HG03175 (cell line): ENCODE measurements at regions not wholly inside any gene's neighbourhood (a gene's known extent, or its start where the extent isn't known, plus 50 kb on each side); places are given as distances from the start of the nearest gene placed in this dataset.

Experiments used
- ATAC-seq: cut with Tn5 transposase; IDR thresholded peaks from one replicate; pipeline ENCODE4 v1.9.1; 2021; ENCODE audit warnings: mild to moderate bottlenecking, moderate library complexity; ENCODE audit not compliant: unreplicated experiment

DNA sequence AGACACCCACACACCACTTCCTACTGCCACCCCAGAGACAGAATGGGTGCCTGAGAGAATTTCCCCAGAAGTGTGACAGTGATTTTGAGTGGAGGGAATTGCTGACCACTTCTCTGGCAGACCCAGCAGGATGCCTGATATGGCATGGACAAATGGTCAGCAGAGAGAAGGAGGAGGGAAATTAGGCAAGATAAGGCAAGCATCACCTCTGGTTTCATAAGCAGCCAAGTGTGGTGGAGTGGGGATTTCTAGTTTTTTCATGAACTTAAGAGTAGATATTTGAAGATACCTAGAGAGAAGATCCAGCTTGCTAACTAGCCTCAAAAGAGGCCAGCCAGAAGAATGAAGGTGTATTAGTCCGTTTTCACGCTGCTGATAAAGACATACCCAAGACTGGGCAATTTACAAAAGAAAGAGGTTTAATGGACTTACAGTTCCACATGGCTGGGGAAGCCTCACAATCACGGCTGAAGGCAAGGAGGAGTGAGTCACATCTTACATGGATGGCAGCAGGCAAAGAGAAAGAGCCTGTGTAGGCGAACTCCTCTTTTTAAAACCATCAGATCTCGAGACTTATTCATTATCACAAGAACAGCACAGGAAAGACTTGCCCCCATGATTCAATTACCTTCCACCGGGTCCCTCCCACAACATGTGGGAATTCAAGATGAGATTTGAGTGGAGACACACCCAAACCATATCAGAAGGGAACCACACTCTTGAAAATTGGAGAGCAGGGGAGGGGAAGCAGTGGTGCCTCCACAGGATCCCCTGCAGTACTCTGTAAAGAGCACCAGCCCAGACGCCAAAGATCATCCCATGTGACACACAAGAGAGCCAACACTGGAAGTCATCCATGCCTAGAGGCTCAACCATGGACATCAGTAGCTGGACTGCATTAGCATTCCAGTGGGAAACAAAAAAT is 64.2 kb downstream of the RBM43 start:
- ATAC-seq: no peak

GRCh38 chr2:151193576-151193975 is 68.1 kb downstream of the RBM43 start:
- no peak for ATAC-seq

- no peak for ATAC-seq
Measured at GRCh38 chr2:151192681-151193080, 69.0 kb downstream of the RBM43 start.

- no peak for ATAC-seq
Measured at GRCh38 chr2:151191001-151191400, 70.7 kb downstream of the RBM43 start.

GRCh38 chr2:151189125-151189524 is 72.5 kb downstream of the RBM43 start:
- no peak for ATAC-seq

DNA sequence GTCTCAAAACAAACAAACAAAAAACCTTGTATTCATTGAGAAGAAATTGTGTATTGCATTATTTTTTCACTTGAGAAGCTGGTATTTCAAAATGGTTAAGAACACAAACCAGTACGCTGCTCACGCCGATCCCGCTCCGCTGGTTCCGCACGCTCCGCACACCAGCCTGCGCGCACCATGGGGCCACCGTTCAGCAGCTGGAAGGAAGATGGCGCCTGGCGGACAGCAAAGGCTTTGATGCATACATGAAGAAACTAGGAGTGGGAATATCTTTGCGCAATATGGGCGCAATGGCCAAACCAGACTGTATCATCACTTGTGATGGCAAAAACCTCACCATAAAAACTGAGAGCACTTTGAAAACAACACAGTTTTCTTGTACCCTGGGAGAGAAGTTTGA is 75.7 kb downstream of the RBM43 start:
- ATAC-seq: no peak

DNA sequence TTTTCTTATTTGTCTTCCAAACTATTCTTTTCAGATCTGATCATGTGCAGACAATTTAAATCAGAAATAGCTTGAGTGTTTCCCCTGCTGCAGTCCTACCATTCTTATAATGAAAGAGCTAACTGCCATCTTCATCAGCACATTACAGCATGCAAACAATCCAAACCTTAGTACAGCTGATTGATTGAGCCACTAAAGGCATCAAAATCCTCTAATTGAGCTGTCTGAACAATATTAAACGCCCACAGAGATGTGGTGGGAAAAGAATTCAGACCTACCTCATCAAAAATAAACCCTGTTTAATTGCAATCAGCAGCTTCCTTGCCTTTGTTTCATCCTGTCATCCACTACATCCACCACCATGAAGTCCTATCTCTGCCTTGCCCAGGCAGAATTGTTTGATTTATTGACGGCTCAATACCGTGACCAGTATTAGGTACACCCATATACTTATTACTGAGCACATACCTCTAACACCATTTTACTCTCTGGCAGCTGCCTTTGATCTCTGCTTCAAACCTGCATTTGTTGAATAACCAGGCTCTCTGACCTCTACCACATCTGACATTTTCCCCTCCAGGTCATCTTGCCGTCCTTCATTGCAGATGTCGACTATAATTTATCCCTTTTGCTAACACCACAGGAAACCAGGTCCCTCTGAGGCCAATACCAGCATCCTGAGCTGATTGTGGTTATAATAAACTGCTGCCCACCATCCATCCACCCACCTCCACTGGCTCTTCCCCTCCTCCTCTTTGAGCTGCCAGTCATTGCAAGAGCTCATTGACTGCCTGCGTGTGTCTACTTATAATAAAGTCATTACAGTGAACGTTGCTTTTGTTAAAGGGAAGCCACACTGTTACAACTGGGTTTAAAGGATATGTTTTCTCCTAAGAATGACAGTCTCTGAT is 78.5 kb downstream of the RBM43 start:
- no peak for ATAC-seq

- ATAC-seq: no peak
Measured at GRCh38 chr2:151182396-151182795, 79.3 kb downstream of the RBM43 start.

- no peak for ATAC-seq
Measured at GRCh38 chr2:151181524-151181923, 80.1 kb downstream of the RBM43 start.

DNA sequence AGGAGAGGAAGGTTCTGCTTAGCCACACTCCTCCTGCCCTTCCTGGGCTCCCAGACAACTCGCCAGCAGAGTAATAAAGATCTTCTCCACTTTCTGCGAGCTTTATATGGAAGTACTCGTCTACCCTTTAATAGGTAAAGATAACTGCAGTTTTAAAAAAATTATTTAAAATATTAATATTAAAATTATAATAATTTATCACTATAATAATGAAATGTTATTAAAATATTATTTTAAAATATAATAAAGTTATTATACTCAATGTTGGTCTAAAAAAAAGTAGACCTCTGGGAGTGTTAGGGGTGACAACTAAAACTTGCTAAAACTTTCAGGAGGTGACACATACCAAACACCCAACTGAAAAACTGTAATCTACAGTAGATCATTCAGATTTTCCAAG is 81.5 kb downstream of the RBM43 start:
- no peak for ATAC-seq

GRCh38 chr2:151178207-151178606 is 83.5 kb downstream of the RBM43 start:
- ATAC-seq: no peak

DNA sequence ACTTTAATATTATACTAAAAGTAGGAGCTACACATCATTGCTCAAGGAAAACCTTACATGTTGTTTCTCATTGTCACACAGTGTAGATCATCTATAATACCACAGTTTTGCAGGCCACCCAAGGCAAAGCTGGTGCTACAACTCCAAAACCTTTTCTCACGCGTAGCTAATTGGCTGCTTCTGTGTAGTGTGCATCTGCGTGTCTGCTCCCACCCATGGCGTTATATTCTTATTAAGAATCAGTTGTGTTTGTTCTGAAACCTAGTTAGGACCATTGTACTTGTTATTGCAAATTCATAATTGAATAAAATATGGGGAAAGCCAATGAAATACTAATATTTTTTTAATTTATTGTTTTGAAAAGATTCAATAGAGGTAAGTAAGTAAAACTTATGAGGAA is 83.9 kb downstream of the RBM43 start:
- ATAC-seq: no peak

DNA sequence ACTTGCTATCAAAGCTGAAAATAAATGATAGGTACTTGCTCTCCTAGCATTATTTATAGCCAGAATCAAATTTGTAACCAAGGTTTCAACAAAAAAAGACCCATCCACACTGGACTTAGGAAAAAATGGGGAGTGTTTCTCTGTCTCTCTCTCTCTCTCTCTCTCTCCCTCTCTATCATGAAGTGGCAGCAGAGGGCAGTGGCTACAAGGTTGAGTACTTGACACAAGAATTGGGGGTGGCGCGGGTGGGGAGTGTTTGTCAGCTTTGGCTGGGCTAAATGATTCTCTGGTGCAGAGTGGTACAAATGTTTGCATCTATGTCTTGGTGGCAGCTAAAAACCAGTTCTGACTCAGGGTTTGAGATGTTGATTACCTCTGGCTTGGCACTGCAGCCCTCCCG is 85.0 kb downstream of the RBM43 start:
- ATAC-seq: no peak

DNA sequence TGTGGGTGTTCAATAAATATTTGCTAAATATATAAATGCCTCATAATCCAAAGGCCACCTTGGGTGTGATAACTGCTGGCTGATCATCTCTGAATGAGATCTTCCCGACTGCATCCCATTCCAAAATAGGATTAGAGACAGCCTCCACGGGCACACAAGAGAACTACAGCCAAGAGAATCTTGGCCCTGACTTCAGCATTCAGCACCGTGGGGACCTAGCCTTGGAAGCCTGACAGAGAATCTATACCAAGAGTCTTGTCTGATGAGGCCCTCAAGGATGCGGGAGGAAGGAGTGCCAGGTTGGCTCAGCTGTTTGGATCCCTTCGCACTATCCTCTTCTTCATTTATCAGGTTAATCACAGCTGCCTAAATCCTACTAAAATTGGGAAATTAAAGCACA is 85.8 kb downstream of the RBM43 start:
- no peak for ATAC-seq

GRCh38 chr2:151174127-151174526 is 87.5 kb downstream of the RBM43 start:
- ATAC-seq: no peak

DNA sequence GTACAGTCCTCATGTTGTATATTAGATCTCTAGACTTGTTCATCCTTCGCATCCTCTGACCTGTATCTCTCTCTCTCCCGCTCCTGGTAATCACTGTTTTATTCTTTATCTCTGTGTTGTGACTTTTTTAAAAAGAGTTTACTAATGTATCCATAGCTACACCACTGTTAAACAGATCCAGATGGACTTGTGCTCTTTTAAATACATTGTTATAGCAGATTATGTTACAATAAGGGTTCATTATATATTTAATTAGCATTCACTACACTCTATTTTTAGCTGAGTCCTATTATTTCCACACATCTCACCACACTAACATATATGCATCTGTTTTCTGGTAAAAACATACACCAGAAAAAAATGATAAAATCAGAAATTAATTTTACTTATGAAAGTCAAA is 90.5 kb downstream of the RBM43 start:
- ATAC-seq: no peak

DNA sequence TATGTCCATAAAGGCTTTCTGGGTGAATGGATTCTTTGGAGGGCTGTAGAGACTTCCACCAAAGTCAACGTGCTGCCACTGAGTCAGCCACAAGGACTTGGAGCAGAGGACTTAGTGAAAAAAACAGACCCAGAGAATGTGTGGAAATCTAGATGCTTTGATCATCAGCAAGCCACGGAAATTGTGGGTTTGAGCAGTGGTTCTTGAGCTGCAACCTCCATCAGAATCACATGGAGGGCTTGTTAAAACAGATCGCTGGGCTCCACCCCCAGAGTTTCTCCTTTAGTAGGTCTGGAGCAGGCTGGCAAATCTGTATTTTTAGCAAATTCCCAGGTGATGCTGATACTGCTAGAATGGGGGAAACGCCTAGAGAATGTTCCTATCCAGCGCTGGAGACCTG is 95.3 kb downstream of the RBM43 start:
- no peak for ATAC-seq

DNA sequence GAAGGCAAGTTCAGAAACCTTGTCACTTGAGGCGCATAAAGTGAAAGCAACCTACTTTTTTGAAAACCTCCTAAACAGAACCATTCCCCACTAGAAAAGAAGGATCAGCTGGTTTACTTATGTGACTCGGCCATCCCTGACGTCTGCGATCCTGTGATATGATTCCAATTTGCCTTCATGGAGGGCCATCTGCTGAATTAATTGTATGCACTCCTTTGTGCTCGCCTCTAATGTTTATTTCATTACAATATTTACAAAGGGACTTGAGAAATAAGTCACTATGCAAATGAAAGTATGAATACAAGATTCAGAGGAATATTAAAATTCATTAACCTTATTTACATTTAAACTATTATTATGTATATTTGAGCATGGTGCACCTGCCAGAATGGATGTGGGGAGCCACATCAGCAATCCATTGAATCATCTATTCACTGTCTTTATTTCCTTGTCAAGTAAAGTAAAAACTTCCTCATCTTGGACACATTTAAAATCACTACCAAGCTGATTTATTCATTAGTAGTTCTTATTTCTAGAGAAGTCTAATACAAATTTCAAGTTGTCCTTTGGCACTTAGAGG is 96.5 kb downstream of the RBM43 start:
- no peak for ATAC-seq

- no peak for ATAC-seq
Measured at GRCh38 chr2:151161821-151162551, 99.7 kb downstream of the RBM43 start.

DNA sequence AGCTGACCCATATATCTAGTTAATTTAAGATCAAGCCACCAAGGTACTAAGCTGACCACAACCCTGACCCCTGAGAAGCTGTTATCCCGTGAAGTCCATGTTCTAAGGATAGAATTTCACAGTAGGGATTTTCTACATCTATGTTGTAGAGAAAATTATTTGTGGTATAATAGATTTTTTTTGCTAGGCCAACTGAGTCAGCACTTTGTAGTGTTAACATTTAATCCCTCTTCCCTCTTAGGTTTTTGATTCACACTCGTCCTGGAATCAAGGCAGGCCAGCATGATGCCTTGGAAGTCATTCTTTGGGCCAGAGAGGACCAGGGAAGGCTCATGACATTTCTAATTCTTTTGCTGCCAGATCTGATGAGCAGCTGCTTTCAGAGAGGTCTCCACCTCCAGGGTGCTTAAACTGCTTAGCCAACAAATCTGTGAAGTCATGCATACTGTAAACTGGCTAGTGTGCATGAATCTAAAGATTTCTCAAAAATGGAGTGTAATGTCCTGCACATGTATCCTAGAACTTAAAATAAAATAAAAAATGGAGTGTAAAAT is 102.5 kb downstream of the RBM43 start:
- ATAC-seq: no peak
